SJSA1 (cell line): ENCODE measurements at regions not wholly inside any gene's neighbourhood (a gene's known extent, or its start where the extent isn't known, plus 50 kb on each side); places are given as distances from the start of the nearest gene placed in this dataset.
"Not testable (repeated sequence)": the region's sequence is repeated elsewhere in the genome, so short reads cannot be mapped to it uniquely, and the experiment has no call there.

Experiments used
- DNase-seq, 2 experiments: peaks; one replicate each; pipeline ENCODE4 v3.0.0-alpha.2; 2015 to 2020; ENCODE audit warnings: low spot score in 2 of 2, low read depth in 1 of 2
- H3K27ac ChIP-seq: fragments of 250-450 bp; sonication (Bioruptor Pico); 2 replicates; pipeline ENCODE4 v1.5.1; 2020; ENCODE audit warnings: mild to moderate bottlenecking, moderate library complexity
- H3K27me3 ChIP-seq: fragments of 250-450 bp; sonication (Bioruptor Pico); replicated peaks from 2 replicates; pipeline ENCODE4 v1.5.1; 2020; ENCODE audit warnings: mild to moderate bottlenecking, moderate library complexity
- H3K36me3 ChIP-seq: fragments of 250-450 bp; sonication (Bioruptor Pico); 2 replicates; pipeline ENCODE4 v1.5.1; 2020; ENCODE audit warnings: mild to moderate bottlenecking
- H3K4me1 ChIP-seq: fragments of 250-450 bp; sonication (Bioruptor Pico); replicated peaks from 2 replicates; pipeline ENCODE4 v1.6.1; 2021; ENCODE audit warnings: mild to moderate bottlenecking
- H3K4me3 ChIP-seq: fragments of 250-450 bp; sonication (Bioruptor Pico); 2 replicates; pipeline ENCODE4 v1.5.1; 2020; ENCODE audit warnings: mild to moderate bottlenecking
- H3K9me3 ChIP-seq: fragments of 250-450 bp; sonication (Bioruptor Pico); replicated peaks from 2 replicates; pipeline ENCODE4 v1.5.1; 2020; ENCODE audit warnings: mild to moderate bottlenecking

DNA sequence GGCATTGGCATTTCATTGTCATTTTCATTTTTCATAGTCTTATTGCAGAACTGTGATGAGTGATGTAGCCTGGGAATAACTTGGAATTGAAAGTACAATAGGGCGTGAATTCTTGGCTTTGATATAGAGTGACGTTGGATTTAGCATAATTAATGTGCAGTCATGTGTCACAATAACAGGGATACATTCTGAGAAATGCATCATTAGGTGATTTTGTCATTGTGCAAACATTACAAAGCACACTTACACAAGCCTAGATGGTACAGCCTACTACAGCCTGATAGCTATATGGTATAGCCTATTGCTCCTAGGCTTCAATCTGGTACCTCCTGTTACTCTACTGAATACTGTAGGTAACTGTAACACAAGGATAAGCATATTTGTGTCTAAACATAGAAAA lies 300.8 kb downstream of the DTHD1 start:
- Histone ChIP-seq H3K4me3 (no peak overlapping the region), H3K4me1 (no peaks in the 10 kb centered on the region), H3K9me3 (no peaks in the 10 kb centered on the region)

DNA sequence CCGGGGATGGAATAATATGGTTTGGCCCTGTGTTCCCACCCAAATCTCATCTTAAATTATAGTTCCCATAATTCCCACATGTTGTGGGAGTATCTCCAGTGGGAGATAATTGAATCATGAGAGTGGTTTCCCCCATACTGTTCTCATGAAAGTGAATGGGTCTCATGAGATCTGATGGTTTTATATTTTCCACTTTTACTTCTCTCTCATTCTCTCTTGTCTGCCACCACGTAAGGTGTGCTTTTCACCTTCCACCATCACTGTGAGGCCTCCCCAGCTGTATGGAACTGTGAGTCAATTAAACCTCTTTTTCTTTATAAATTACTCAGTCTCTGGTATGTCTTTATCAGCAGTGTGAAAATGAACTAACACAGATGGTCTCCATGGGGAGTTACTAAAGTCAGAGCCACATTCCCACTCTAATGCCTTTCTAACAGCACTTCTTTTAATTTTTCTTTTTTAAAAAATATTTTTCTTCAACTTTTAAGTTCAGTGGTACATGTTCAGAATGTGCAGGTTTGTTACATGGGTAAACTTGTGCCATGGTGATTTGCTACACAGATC lies 306.6 kb downstream of the DTHD1 start:
- no peaks in the 10 kb centered on the region for H3K4me1 ChIP-seq
- H3K27ac ChIP-seq = no peak overlapping the region
- no peak overlapping the region for H3K4me3 ChIP-seq
- DNase-seq = no peak
- H3K36me3 ChIP-seq = no peaks in the 10 kb centered on the region
- H3K27me3 ChIP-seq = no peaks in the 10 kb centered on the region
- H3K9me3 ChIP-seq = no peaks in the 10 kb centered on the region

More for the DNA sequence above, 300.8 kb downstream of the DTHD1 start:
- no peak overlapping the region for H3K27ac ChIP-seq
- no peaks in the 10 kb centered on the region for H3K36me3 ChIP-seq
- H3K27me3 ChIP-seq = no peaks in the 10 kb centered on the region
- DNase-seq = no peak

DNA sequence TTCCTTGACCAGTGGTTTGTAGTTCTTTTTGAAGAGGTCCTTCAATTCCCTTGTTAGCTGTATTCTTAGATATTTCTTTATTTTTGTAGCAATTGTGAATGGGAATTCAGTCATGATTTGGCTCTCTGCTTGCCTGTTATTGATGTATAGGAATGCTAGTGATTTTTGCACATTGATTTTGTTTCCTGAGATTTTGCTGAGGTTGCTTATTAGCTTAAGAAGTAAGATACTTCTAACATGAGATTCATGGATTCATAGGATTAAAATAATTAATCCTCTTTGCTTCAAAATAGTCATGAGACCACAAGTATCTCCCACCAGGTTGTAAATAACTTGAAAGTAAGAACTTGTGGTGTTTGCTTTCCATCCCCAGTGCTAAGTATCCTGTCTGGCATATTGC lies 308.9 kb downstream of the DTHD1 start:
- no peak for DNase-seq
- no peaks in the 10 kb centered on the region for H3K36me3 ChIP-seq
- no peaks in the 10 kb centered on the region for H3K27me3 ChIP-seq
- no peaks in the 10 kb centered on the region for H3K9me3 ChIP-seq
- H3K27ac ChIP-seq = no peak overlapping the region
- H3K4me1 ChIP-seq = no peaks in the 10 kb centered on the region
- no peak overlapping the region for H3K4me3 ChIP-seq

DNA sequence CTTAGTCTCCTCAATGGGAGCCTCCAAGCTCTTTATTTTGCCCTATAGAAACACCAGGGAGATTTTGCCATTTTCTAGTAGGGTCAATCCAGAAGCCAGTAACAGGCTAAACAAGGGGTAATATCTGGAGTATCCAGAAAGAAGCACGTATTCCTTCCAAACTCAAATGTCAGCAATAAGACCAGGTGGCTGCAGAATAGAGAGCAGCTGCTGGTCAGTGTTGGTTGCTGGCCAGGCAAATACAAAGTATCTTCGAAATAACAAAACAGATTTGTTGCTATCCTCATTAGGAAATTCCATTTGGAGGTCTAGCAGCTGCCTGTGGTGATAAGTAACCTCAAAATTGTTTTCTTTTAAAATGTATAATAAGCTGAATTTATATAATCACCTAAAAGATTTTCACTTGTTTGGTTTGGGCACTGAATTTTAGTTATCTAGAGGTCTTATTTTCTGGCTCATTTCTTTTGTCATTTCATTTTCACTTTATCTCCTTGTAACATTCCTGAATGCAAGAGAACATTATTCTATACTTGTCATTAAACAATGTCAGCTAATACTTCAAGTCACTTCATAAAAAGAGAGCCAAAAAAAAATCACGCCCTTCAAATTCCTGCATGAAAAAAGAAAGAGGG lies 320.6 kb downstream of the DTHD1 start:
- no peak for DNase-seq
- Histone ChIP-seq H3K4me3 (no peak overlapping the region), H3K4me1 (no peaks in the 10 kb centered on the region), H3K9me3 (no peaks in the 10 kb centered on the region), H3K27me3 (no peaks in the 10 kb centered on the region), H3K27ac (no peak overlapping the region), H3K36me3 (no peaks in the 10 kb centered on the region)

DNA sequence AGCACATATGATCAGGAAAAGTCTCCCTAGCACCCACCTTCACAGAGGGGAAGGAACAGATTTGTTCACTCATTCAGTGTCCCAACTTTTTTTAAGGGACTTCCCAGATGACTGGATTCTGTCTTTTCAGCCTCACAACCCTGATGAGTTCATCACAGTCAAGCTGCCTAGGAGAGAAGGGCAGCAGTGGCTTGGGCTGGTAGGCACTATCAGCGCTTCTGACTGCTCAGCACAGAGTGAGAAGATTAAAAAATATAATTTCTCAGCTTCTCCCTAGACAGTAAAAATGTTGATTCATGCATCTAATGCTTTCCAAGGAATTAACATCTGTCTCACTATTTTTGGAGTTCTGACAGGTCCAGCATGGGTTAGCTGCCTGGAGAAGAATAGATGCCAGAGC lies 328.2 kb downstream of the DTHD1 start:
- no peak for DNase-seq
- Histone ChIP-seq H3K4me3 (no peak overlapping the region), H3K9me3 (no peaks in the 10 kb centered on the region), H3K27ac (no peak overlapping the region), H3K36me3 (no peaks in the 10 kb centered on the region), H3K27me3 (no peaks in the 10 kb centered on the region), H3K4me1 (no peaks in the 10 kb centered on the region)

DNA sequence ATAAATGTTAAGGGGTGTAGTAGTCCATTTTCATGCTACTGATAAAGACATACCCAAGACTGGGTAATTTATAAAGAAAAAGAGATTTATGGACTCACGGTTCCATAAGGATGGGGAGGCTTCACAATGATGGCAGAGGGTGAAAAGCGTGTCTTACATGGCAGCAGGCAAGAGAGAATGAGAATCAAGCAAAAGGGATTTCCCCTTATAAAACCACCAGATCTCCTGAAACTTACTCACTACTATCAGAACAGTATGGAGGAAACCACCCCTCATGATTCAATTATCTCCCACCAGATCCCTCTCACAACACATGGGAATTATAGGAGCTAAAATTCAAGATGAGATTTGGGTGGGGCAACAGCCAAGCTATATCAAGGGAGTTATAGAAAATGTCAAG lies 329.2 kb downstream of the DTHD1 start:
- H3K27ac ChIP-seq = no peak overlapping the region
- H3K36me3 ChIP-seq = no peaks in the 10 kb centered on the region
- no peak for DNase-seq
- H3K4me3 ChIP-seq = no peak overlapping the region
- no peaks in the 10 kb centered on the region for H3K9me3 ChIP-seq
- no peaks in the 10 kb centered on the region for H3K4me1 ChIP-seq
- H3K27me3 ChIP-seq = no peaks in the 10 kb centered on the region

DNA sequence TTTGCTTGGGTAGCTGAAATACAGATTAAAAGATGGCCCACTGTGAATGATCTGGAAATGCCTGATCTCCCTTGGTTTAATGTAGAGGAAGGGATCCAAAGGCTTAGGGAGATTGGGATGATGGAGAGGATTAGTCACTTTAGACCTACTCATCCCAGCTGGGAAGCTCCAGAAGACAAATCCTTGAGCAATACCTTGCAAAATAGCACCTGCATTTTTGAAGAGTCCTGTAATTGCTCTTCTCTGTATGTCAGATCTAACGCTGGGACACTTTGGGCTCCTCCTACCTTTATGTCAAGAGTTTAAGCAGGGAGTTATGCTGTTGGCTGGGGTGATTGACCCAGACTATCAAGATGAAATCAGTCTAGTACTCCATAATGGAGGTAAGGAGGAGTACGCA lies 331.7 kb downstream of the DTHD1 start:
- H3K27ac ChIP-seq, DNase-seq, H3K4me3 ChIP-seq, H3K36me3 ChIP-seq, H3K27me3 ChIP-seq, H3K9me3 ChIP-seq, H3K4me1 ChIP-seq: not testable (repeated sequence)

DNA sequence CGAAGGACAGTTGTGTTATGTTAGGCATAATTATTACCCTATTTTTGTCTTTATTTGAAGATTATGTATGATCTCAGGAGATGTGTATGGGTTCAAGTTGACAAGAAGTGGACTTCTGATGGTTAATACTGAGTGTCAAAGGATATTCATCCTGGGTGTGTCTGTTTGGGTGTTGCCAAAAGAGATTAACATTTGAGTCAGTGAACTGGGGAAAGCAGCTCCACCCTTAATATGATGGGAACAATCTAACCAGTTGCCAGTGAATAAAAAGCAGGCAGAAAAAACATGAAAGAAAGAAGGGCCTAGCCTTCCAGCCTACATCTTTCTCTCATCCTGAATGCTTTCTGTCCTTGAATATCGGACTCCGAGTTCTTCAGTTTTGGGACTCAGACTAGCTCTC lies 332.6 kb downstream of the DTHD1 start:
- H3K4me1 ChIP-seq = no peaks in the 10 kb centered on the region
- H3K27ac ChIP-seq = no peak overlapping the region
- no peak overlapping the region for H3K4me3 ChIP-seq
- DNase-seq = no peak
- no peaks in the 10 kb centered on the region for H3K27me3 ChIP-seq
- H3K9me3 ChIP-seq = no peaks in the 10 kb centered on the region
- H3K36me3 ChIP-seq = no peaks in the 10 kb centered on the region

DNA sequence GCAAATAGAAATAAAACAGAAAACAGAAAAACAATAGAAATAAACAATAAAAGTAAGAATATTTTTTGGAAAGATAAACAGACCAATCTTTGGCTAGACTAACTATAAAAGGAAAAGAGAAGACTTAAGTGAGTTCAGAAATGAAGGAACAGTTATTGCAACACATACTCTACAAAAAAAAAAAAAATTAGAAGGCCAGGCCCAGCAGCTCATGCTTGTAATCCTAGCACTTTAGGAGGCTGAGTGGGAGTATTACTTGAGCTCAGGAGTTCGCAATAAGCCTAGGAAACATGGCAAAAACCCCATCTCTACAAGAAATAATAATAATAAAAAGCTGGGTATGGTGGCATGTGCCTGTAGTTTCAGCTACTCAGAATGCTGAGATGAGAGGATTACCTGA lies 336.7 kb downstream of the DTHD1 start:
- no peak for DNase-seq
- H3K27me3 ChIP-seq = no peaks in the 10 kb centered on the region
- H3K4me1 ChIP-seq = no peaks in the 10 kb centered on the region
- no peaks in the 10 kb centered on the region for H3K9me3 ChIP-seq
- H3K27ac ChIP-seq = no peak overlapping the region
- no peaks in the 10 kb centered on the region for H3K36me3 ChIP-seq
- no peak overlapping the region for H3K4me3 ChIP-seq

DNA sequence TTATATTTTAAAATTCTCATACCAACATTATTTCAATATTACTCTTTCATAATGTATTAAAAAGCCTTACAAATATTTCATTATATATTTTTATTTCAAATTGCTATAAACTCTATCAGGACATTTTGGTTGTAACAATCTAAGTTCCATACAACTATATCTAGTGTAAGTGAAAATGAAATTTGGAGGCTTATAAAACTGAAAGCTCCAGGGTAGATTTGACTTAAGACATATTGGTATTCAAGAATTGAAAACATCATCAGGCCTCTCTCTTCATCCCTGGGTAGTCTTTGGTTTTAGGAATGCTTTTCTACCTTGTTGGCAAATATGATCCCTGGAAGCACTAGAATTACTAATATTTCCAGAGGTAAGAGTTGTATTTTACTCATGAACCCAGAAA lies 342.6 kb downstream of the DTHD1 start:
- no peak for DNase-seq
- Histone ChIP-seq H3K36me3 (no peaks in the 10 kb centered on the region), H3K27me3 (no peaks in the 10 kb centered on the region), H3K4me3 (no peak overlapping the region), H3K4me1 (no peaks in the 10 kb centered on the region), H3K27ac (no peak overlapping the region), H3K9me3 (no peaks in the 10 kb centered on the region)

DNA sequence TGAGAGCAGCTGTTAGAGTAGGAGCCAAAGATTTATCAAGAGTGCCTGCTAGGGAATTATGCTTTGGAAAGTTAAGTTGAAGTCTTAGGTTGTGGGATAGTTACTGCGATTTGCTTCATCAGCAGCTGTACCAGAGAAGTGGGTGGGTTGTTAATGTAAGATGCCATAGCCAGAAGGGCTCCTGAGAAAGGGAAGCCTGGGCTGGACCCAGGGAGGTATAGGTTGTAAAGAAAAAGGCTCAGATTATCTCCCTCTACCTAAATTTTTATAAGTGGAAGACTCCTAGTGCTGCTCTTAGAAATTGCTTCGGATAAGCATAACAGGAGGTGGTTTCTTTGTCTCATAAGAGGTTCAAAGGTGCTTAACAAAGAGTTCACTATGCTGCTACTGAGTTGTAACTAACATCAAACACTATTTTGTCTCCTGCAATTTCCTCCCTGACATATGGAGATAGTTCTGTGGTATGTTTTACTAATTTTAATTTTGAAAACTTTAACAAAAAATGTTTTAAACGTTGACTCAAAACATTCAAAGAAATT lies 356.9 kb downstream of the DTHD1 start:
- no peak overlapping the region for H3K27ac ChIP-seq
- no peaks in the 10 kb centered on the region for H3K36me3 ChIP-seq
- no peak for DNase-seq
- H3K9me3 ChIP-seq = no peaks in the 10 kb centered on the region
- no peaks in the 10 kb centered on the region for H3K27me3 ChIP-seq
- H3K4me3 ChIP-seq = no peak overlapping the region
- H3K4me1 ChIP-seq = no peaks in the 10 kb centered on the region

DNA sequence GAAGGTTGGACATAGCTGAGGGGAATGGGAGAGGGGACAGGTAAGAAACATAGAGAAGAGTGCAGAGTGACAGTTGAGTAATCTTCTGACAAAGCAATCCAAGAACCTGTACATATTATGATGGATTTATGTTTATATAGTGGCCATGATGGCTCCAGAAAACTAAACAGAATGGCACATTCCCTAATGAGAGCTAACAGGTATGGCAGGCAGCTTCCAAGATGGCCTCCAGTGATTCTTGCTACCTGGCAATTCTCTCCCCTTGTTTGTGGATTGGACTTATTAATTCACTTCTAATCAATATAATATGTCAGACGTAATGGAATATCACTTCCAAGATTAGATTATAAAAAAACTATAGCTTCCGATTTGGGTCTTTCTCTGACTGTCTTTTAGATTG lies 359.5 kb downstream of the DTHD1 start:
- no peaks in the 10 kb centered on the region for H3K9me3 ChIP-seq
- no peaks in the 10 kb centered on the region for H3K36me3 ChIP-seq
- H3K27me3 ChIP-seq = no peaks in the 10 kb centered on the region
- no peak overlapping the region for H3K27ac ChIP-seq
- no peak overlapping the region for H3K4me3 ChIP-seq
- H3K4me1 ChIP-seq = no peaks in the 10 kb centered on the region
- DNase-seq = no peak

DNA sequence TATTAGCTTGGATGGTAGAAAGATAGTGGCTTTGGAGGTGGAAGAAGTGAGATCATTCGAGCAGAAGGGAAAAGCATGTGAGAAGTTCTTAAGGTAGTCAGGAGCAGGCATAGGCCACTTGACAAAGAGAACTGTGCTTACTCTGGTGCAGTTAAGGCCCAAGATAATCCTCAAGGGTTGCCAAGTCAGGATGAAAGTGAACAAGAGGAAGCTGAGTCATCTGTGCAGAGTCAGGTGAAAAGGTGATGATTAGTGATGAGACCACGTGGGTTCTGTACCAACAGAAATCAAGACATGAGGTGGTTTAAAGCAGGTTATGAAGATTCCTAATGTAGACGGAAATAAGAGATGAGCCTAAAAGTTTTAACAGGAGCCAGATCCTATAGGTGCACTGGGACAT lies 369.8 kb downstream of the DTHD1 start:
- H3K36me3 ChIP-seq = no peaks in the 10 kb centered on the region
- no peak for DNase-seq
- no peaks in the 10 kb centered on the region for H3K9me3 ChIP-seq
- no peaks in the 10 kb centered on the region for H3K4me1 ChIP-seq
- no peak overlapping the region for H3K27ac ChIP-seq
- no peaks in the 10 kb centered on the region for H3K27me3 ChIP-seq
- H3K4me3 ChIP-seq = no peak overlapping the region

DNA sequence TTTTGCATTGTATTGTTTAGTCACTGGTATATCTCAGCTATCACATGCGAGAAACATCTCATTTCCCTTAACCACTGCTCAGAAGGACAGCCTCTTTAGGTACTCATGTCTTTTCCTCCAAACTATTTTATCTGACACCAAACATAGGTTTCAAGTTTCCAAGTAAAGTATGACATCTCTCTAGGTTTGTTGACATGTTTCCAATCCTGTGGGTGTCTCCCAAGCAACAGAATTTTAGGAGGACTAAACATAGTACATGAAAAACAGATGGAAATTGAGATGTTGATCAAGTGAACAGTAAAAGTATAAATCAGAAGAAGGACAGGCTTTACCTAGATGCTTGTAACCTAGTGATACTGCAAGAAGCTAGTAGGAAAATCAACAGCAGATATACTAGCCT lies 371.4 kb downstream of the DTHD1 start:
- DNase-seq = no peak
- H3K36me3 ChIP-seq = no peaks in the 10 kb centered on the region
- H3K27ac ChIP-seq = no peak overlapping the region
- no peaks in the 10 kb centered on the region for H3K4me1 ChIP-seq
- H3K27me3 ChIP-seq = no peaks in the 10 kb centered on the region
- H3K9me3 ChIP-seq = no peaks in the 10 kb centered on the region
- no peak overlapping the region for H3K4me3 ChIP-seq

DNA sequence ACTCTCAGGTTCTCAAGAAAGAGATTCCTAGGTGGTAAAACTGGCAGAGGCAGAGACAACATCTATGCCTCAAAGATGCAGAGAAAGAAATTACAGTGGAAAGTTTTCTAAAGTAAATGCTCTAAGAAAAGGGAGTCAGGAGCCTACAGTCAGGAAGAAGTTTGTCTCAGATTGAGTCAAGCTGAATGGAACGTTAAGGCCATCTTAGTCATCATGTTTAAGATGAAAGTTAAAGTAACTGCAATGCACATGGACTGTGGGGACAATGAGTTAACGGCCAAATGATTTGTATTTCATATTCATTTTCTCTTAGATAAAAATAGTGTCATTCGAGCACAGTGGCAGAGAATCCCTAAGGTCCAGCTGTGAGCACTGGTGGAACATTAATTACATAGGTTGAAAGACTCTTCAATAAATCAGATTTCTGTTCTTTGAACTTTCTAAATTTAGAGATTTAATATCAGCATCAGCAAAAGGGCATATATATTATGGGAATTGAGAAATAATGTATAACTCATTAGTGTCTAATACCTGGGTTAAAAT lies 384.6 kb downstream of the DTHD1 start:
- Histone ChIP-seq H3K4me1 (no peaks in the 10 kb centered on the region), H3K27me3 (no peaks in the 10 kb centered on the region), H3K4me3 (no peak overlapping the region), H3K36me3 (no peaks in the 10 kb centered on the region), H3K9me3 (no peaks in the 10 kb centered on the region), H3K27ac (no peak overlapping the region)
- no peak for DNase-seq
